ENCODE measurements at regions not wholly inside any gene's neighbourhood (a gene's known extent, or its start where the extent isn't known, plus 50 kb on each side); places are given as distances from the start of the nearest gene placed in this dataset.

DNA sequence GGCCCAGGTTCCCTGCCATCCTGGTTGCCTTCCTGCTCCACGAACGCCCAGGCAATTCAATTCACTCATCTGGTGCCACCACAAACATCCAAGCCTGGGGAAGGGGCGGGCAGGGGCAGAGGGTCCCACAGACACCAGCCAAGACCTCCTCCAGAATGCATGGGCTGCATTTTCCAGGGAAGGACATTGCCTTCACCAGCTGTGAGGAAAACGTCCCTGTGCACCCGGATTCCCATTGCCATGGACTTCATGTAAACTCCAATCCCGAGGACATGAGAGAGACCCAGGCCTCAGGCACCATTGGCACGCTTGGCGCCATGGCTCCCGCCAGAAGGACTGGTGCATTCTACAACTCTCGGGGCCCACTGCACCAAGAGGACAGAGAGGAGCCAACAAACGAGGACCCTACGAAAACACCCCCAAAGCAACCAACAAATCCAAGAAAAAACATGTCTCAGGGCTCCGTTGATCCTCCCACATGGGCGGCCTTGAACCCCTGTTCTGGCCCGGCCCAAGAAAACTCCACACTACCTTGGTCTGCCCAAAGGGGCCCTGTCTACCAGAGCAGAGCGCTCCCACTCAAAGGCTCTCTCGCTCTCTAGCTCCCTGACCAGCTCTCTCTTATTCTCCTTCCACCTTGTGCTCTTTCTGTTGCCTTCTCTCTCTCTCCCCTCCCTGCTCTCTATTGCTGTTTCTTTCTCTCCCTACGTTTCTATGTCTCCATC, 183.9 kb downstream of the ALG10 start:
- no peak for TF ChIP-seq CTCF (IDR thresholded peaks at IDR 0.05; ENCODE audit: low read depth, low read length)
- no peak for DNase-seq (ENCODE audit: low read depth in 2 of 2)
- H3K4me3 ChIP-seq (replicated peaks in 1 of 2; ENCODE audit: low read depth in 2 of 2, low read length in 2 of 2): no peak overlapping the region

DNA sequence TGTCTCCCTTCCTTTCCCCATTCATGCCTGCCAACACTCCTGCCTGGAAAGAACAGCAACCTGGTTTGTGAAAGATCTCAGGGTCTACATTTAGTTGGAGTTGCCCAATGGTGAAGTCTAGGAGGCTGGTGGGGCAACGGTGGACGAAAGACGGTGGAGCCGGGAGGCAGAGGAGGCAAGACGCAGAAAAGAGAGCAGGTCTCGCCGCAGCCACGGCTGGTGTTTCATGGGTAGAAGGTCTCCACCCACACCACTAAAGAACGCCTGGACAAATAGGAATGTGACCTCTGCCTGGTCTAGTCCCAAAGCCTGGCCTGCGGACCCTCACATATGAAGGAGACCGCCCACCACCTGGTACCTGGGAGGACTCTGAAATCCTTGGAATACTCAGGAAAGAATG, 185.6 kb downstream of the ALG10 start:
- DNase-seq (ENCODE audit: low read depth in 2 of 2): no peak
- no peak for TF ChIP-seq CTCF (IDR thresholded peaks at IDR 0.05; ENCODE audit: low read depth, low read length)
- no peak overlapping the region for H3K4me3 ChIP-seq (replicated peaks in 1 of 2; ENCODE audit: low read depth in 2 of 2, low read length in 2 of 2)

DNA sequence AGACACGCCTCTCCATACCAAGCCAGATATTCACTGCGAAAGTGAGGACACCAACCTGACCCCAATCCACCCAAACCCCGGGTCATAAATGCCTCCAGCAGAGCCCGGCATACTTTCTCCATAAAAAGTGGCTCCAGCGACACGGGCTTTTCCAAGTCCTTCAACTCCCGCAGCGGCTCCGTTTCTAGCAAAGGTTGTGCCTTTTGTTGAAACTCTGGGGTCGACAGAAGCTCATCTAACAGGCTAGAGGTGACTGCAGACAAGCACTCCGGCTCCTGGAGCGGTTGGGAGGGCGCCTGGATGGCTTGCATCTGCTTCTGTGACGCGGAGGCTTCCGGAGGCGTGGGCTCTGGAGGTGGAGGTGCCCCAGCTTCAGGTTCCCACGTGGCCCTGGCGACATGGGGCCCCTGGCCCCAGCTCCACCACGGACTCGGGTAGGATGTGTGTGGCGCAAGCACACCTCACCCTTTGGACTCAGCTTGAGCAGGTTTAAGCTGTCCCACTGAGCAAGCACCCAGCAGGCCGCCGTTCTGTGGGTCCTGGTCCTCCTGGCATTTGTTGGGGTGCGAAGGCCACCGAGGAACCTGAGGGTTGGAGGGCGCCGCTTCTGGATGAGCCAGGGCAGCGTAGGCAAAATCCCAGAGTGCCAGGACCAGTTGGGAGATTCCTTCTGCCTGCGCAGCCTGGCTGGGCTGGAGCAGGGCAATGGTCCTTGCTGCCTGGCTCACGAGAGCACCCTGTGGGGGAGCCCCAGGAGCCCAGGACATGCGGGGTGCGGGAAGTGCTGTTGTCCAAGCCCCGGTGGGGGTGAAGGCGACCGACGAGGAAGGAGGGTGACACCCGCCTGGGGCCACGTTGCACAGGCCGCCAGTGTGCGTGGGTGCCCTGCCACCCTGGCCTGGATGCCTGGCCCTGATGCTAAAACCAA, 186.3 kb downstream of the ALG10 start:
- no peak for DNase-seq (ENCODE audit: low read depth in 2 of 2)
- TF ChIP-seq CTCF (IDR thresholded peaks at IDR 0.05; ENCODE audit: low read depth, low read length): no peak
- no peak overlapping the region for H3K4me3 ChIP-seq (replicated peaks in 1 of 2; ENCODE audit: low read depth in 2 of 2, low read length in 2 of 2)

- no peak for DNase-seq (ENCODE audit: low read depth in 2 of 2)
- H3K4me3 ChIP-seq (replicated peaks in 1 of 2; ENCODE audit: low read depth in 2 of 2, low read length in 2 of 2): no peak overlapping the region
Measured at GRCh38 chr12:34209259-34209835, 187.1 kb downstream of the ALG10 start.

DNA sequence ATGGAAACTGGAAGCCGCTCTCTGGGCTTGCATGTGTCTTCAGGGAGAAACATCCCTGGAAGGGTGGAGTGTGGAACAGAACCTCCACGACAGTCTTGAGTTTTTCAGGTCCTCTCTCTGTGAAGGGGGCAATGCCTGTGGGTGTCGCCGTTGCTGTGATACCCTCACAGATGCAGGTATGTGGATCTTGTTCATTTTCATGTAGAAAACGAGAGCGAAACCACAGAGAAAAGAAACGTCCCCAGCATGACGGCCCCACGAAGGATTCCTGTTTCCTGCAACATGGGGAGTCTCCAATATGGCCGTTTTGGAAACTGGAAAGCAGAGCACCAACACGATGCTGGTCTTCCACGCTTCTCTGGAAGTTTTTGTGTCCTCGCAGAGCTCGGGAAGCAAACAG, 187.9 kb downstream of the ALG10 start:
- H3K4me3 ChIP-seq (replicated peaks in 1 of 2; ENCODE audit: low read depth in 2 of 2, low read length in 2 of 2): no peak overlapping the region
- no peak for TF ChIP-seq CTCF (IDR thresholded peaks at IDR 0.05; ENCODE audit: low read depth, low read length)
- DNase-seq (ENCODE audit: low read depth in 2 of 2): no peak

More at GRCh38 chr12:34209259-34209835, 187.1 kb downstream of the ALG10 start:
- TF ChIP-seq CTCF (IDR thresholded peaks at IDR 0.05; ENCODE audit: low read depth, low read length): no peak

DNA sequence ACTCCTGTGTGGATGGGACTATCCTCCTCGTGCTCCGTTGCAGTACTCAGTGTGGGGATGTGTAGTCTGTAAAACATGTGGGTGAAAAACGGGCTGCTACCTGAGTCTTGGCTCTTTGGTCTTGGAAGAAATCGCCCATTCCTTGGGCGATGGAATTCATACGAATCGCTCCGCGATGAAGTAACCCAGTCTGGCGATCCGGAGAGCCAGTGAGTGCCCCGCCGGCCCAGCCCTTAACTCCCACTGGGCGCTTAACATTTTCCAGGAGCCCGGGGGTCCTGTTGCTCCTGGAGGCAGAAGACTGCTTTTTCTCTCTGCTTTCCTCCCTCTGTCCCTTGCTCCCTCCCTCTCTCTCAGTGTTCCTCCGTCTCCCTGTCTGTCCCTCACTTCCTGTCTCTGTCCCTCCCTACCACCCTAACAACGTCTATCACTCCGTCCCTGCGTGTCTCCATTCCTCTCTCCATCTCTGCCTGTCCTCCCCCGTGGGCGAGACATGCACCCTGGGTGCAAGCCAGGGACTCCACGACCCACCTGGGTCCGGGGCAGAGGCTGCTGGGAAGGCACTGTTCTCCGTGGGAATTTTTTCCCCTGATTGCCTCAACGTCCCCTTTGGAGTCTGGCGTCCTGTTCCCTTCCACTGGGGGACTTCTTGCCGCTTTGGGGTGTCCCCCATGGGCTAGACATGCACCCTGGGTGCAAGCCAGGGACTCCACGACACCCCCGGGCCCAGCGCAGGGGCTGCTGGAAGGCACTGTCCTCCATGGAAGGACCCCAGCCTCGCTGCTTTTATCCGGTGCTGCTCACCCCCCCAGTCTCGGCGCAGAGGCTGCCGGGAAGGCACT, 188.6 kb downstream of the ALG10 start:
- DNase-seq (ENCODE audit: low read depth in 2 of 2): no peak
- TF ChIP-seq CTCF (IDR thresholded peaks at IDR 0.05; ENCODE audit: low read depth, low read length): no peak
- no peak overlapping the region for H3K4me3 ChIP-seq (replicated peaks in 1 of 2; ENCODE audit: low read depth in 2 of 2, low read length in 2 of 2)

Measured in cardiac fibroblast (primary cell).